DOHH2 (cell line): ENCODE measurements at regions not wholly inside any gene's neighbourhood (a gene's known extent, or its start where the extent isn't known, plus 50 kb on each side); places are given as distances from the start of the nearest gene placed in this dataset.

Experiments
- H3F3A ChIP-seq: fragments of 200-600 bp; sonication (generic), shearing (Covaris generic); 2 replicates; pipeline ENCODE4 v1.6.0; 2016; ENCODE audit warnings: antibody characterized with exemption, mild to moderate bottlenecking; ENCODE audit not compliant: control insufficient read depth, insufficient read depth
- H3K27ac ChIP-seq: fragments of 200-600 bp; sonication (generic); 2 replicates; pipeline ENCODE4 v1.5.1; 2014; ENCODE audit warnings: low read depth, mild to moderate bottlenecking, low read length, moderate library complexity
- H3K27me3 ChIP-seq: fragments of 200-600 bp; sonication (generic); 2 replicates; pipeline ENCODE4 v1.6.1; 2014; ENCODE audit warnings: mild to moderate bottlenecking, low read length, mixed read lengths; ENCODE audit not compliant: control insufficient read depth
- H3K36me3 ChIP-seq: fragments of 200-600 bp; sonication (generic); 2 replicates; pipeline ENCODE4 v1.6.1; 2014; ENCODE audit warnings: mild to moderate bottlenecking, low read length, moderate library complexity, mixed read lengths; ENCODE audit not compliant: control insufficient read depth
- H3K4me1 ChIP-seq: fragments of 200-600 bp; sonication (generic); 2 replicates; pipeline ENCODE4 v1.6.1; 2014; ENCODE audit warnings: mild to moderate bottlenecking, low read length, mixed read lengths; ENCODE audit not compliant: control insufficient read depth
- H3K4me2 ChIP-seq: fragments of 200-600 bp; sonication (generic); 2 replicates; pipeline ENCODE4 v1.6.0; 2014; ENCODE audit warnings: mild to moderate bottlenecking, low read length, moderate library complexity
- H3K4me3 ChIP-seq: fragments of 200-600 bp; sonication (generic); 2 replicates; pipeline ENCODE4 v1.5.1; 2014; ENCODE audit warnings: mild to moderate bottlenecking, low read length, mixed read lengths
- H3K79me2 ChIP-seq: fragments of 200-600 bp; sonication (generic); 2 replicates; pipeline ENCODE4 v1.6.1; 2014; ENCODE audit warnings: mild to moderate bottlenecking, low read length, mixed read lengths; ENCODE audit not compliant: control insufficient read depth
- H3K9me2 ChIP-seq: fragments of 200-600 bp; sonication (generic); replicated peaks from 2 replicates; pipeline ENCODE4 v1.6.1; 2014; ENCODE audit warnings: mild to moderate bottlenecking, low read length, mixed read lengths; ENCODE audit not compliant: control insufficient read depth
- H3K9me3 ChIP-seq: fragments of 200-600 bp; sonication (generic); 2 replicates; pipeline ENCODE4 v1.6.1; 2014; ENCODE audit warnings: antibody characterized with exemption, low read length, mixed read lengths; ENCODE audit not compliant: control insufficient read depth, insufficient read depth
- H4K20me1 ChIP-seq: fragments of 200-600 bp; sonication (generic); 2 replicates; pipeline ENCODE4 v1.6.0; 2014; ENCODE audit warnings: low read depth, mild to moderate bottlenecking, antibody characterized with exemption, low read length, moderate library complexity; ENCODE audit not compliant: control insufficient read depth, insufficient read depth
- CTCF ChIP-seq: fragments of 200-600 bp; sonication (generic); IDR thresholded peaks from one replicate; pipeline ENCODE4 v1.5.1; 2014; ENCODE audit warnings: antibody characterized with exemption, mild to moderate bottlenecking, low read depth, low read length; ENCODE audit not compliant: poor library complexity, severe bottlenecking
- EZH2phosphoT487 ChIP-seq: fragments of 200-600 bp; sonication (generic); IDR thresholded peaks from 2 replicates; pipeline ENCODE4 v1.6.1; 2017; ENCODE audit warnings: borderline replicate concordance, mild to moderate bottlenecking, antibody characterized with exemption, low read length, moderate library complexity, mixed read lengths

- H3K9me2 ChIP-seq: no peaks in the 10 kb centered on the region
- no peaks in the 10 kb centered on the region for H3K27me3 ChIP-seq
- H3F3A ChIP-seq: no peaks in the 10 kb centered on the region
- H3K36me3 ChIP-seq: no peaks in the 10 kb centered on the region
- H3K4me2 ChIP-seq: no peak overlapping the region
- no peaks in the 10 kb centered on the region for H4K20me1 ChIP-seq
- TF ChIP-seq CTCF (no peak), EZH2phosphoT487 (no peak)
- H3K4me1 ChIP-seq: no peaks in the 10 kb centered on the region
- H3K4me3 ChIP-seq: no peak overlapping the region
- no peaks in the 10 kb centered on the region for H3K79me2 ChIP-seq
- no peak overlapping the region for H3K27ac ChIP-seq
- no peaks in the 10 kb centered on the region for H3K9me3 ChIP-seq
Observed at GRCh38 chr2:138215958-138216357, 251.7 kb downstream of the HNMT start.

- no peak for TF ChIP-seq EZH2phosphoT487
- no peak for TF ChIP-seq CTCF
- H3K36me3 ChIP-seq: no peaks in the 10 kb centered on the region
Observed at GRCh38 chr2:138217975-138218374, 253.7 kb downstream of the HNMT start.

GRCh38 chr2:138218397-138218796 is 254.1 kb downstream of the HNMT start:
- H3K9me3 ChIP-seq: no peaks in the 10 kb centered on the region
- no peaks in the 10 kb centered on the region for H4K20me1 ChIP-seq
- no peaks in the 10 kb centered on the region for H3K79me2 ChIP-seq
- no peaks in the 10 kb centered on the region for H3K4me1 ChIP-seq
- no peaks in the 10 kb centered on the region for H3K9me2 ChIP-seq
- no peaks in the 10 kb centered on the region for H3K27me3 ChIP-seq
- no peaks in the 10 kb centered on the region for H3K36me3 ChIP-seq
- TF ChIP-seq EZH2phosphoT487: no peak
- TF ChIP-seq CTCF: no peak
- no peak overlapping the region for H3K27ac ChIP-seq
- no peak overlapping the region for H3K4me2 ChIP-seq
- no peaks in the 10 kb centered on the region for H3F3A ChIP-seq
- H3K4me3 ChIP-seq: no peak overlapping the region

More at GRCh38 chr2:138217975-138218374, 253.7 kb downstream of the HNMT start:
- no peaks in the 10 kb centered on the region for H3F3A ChIP-seq
- H4K20me1 ChIP-seq: no peaks in the 10 kb centered on the region
- H3K4me2 ChIP-seq: no peak overlapping the region
- no peak overlapping the region for H3K4me3 ChIP-seq
- H3K79me2 ChIP-seq: no peaks in the 10 kb centered on the region
- H3K27ac ChIP-seq: no peak overlapping the region
- H3K27me3 ChIP-seq: no peaks in the 10 kb centered on the region
- no peaks in the 10 kb centered on the region for H3K4me1 ChIP-seq
- no peaks in the 10 kb centered on the region for H3K9me3 ChIP-seq
- H3K9me2 ChIP-seq: no peaks in the 10 kb centered on the region

- Histone ChIP-seq H3K9me2 (no peaks in the 10 kb centered on the region), H3K27ac (no peak overlapping the region), H3K4me3 (no peak overlapping the region), H3K27me3 (no peaks in the 10 kb centered on the region), H3K4me2 (no peak overlapping the region), H3K79me2 (no peaks in the 10 kb centered on the region), H3K4me1 (no peaks in the 10 kb centered on the region), H3K9me3 (no peaks in the 10 kb centered on the region), H3F3A (no peaks in the 10 kb centered on the region), H3K36me3 (no peaks in the 10 kb centered on the region), H4K20me1 (no peaks in the 10 kb centered on the region)
- no peak for TF ChIP-seq CTCF
- TF ChIP-seq EZH2phosphoT487: no peak
Observed at GRCh38 chr2:138219961-138220360, 255.7 kb downstream of the HNMT start.
